ENCODE measurements at regions not wholly inside any gene's neighbourhood (a gene's known extent, or its start where the extent isn't known, plus 50 kb on each side); places are given as distances from the start of the nearest gene placed in this dataset.

DNA sequence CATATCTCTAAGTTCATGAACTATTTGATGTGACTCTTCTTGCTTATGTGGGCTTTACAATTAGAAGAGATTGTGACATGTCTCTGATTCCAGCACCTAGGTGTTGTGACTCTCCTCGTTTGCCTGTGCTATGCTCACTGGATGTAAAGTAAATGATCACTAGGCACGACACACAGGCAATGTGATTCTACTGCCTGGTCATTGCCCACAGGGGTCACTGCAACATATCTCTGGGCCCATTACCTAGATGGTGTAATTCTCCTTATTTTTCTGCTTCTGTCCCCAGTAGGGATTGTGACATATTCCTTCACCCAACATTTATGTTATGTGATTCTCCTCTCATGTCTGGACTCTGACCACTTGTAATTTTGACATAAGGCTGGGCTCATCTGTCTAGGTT lies 65.8 kb upstream of the ZNF91 start:
- Histone ChIP-seq H3K27me3 (ENCODE audit: control insufficient read depth, insufficient read depth, low read length) (no peaks in the 10 kb centered on the region), H3K36me3 (ENCODE audit: control insufficient read depth, insufficient read depth, low read length) (no peaks in the 10 kb centered on the region), H3K4me3 (ENCODE audit: low read depth, low read length) (no peak overlapping the region)
- DNase-seq (ENCODE audit: low read depth) (no peak), FAIRE-seq (no peak)
- TF ChIP-seq, protein P1, sequence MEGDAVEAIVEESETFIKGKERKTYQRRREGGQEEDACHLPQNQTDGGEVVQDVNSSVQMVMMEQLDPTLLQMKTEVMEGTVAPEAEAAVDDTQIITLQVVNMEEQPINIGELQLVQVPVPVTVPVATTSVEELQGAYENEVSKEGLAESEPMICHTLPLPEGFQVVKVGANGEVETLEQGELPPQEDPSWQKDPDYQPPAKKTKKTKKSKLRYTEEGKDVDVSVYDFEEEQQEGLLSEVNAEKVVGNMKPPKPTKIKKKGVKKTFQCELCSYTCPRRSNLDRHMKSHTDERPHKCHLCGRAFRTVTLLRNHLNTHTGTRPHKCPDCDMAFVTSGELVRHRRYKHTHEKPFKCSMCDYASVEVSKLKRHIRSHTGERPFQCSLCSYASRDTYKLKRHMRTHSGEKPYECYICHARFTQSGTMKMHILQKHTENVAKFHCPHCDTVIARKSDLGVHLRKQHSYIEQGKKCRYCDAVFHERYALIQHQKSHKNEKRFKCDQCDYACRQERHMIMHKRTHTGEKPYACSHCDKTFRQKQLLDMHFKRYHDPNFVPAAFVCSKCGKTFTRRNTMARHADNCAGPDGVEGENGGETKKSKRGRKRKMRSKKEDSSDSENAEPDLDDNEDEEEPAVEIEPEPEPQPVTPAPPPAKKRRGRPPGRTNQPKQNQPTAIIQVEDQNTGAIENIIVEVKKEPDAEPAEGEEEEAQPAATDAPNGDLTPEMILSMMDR (IDR thresholded peaks at IDR 0.05; ENCODE audit: insufficient read depth, low read length, severe bottlenecking), result no peak

DNA sequence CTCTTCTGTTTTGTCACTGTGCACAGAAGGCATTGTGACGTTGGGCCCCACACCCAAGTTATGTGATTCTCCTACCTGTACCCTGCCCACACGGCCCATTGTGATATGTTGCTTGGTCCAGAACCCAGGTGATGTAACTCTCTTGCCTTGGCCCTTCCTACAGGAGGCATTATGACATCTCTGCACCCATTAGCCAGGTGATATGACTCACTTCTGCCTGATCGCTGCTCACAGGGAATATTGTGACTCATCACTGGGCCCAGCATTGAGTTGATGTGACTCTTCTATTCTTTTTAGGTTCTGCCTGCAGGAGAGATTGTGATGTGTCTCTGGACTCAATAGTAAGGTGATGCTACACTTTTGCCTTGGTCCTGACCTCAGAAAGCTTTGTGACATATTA lies 65.4 kb upstream of the ZNF91 start:
- TF ChIP-seq, protein P1 (IDR thresholded peaks at IDR 0.05; ENCODE audit: insufficient read depth, low read length, severe bottlenecking), result no peak
- H3K4me3 ChIP-seq (ENCODE audit: low read depth, low read length), result no peak overlapping the region
- FAIRE-seq (no peak), DNase-seq (ENCODE audit: low read depth) (peak; percentile 38)
- no peaks in the 10 kb centered on the region for H3K27me3 ChIP-seq (ENCODE audit: control insufficient read depth, insufficient read depth, low read length)
- H3K36me3 ChIP-seq (ENCODE audit: control insufficient read depth, insufficient read depth, low read length), result no peaks in the 10 kb centered on the region
